GM20000 (cell line): ENCODE measurements at regions not wholly inside any gene's neighbourhood (a gene's known extent, or its start where the extent isn't known, plus 50 kb on each side); places are given as distances from the start of the nearest gene placed in this dataset.

Experiments used
- DNase-seq: peaks from one replicate; pipeline ENCODE4 v3.0.0; 2012; ENCODE audit warnings: low spot score
- TF ChIP-seq, protein P1 (sequence below): IDR thresholded peaks from 2 replicates; pipeline ENCODE4 v1.5.1; 2012; ENCODE audit warnings: mild to moderate bottlenecking, control low read depth; ENCODE audit errors: extremely low read depth, missing control alignments

DNA sequence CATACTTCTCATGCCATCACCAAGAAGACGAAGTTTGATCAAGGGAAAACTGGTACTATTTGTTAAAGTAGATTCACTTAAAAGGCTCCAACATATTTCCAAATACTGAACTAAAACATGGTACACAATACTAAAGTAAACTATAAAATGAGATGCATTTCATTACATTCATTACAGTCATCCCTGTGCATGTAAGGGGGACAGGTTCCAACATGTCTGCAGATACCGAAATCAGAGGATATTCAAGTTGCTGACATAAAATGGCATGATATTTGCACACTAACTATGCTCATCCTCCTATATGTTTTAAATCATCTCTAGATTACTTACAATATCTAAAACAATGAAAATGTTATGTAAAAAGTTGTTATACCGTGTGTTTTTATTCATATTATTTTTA lies 893.9 kb upstream of the MANEA start:
- no peak for DNase-seq
- TF ChIP-seq, protein P1, sequence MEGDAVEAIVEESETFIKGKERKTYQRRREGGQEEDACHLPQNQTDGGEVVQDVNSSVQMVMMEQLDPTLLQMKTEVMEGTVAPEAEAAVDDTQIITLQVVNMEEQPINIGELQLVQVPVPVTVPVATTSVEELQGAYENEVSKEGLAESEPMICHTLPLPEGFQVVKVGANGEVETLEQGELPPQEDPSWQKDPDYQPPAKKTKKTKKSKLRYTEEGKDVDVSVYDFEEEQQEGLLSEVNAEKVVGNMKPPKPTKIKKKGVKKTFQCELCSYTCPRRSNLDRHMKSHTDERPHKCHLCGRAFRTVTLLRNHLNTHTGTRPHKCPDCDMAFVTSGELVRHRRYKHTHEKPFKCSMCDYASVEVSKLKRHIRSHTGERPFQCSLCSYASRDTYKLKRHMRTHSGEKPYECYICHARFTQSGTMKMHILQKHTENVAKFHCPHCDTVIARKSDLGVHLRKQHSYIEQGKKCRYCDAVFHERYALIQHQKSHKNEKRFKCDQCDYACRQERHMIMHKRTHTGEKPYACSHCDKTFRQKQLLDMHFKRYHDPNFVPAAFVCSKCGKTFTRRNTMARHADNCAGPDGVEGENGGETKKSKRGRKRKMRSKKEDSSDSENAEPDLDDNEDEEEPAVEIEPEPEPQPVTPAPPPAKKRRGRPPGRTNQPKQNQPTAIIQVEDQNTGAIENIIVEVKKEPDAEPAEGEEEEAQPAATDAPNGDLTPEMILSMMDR, result no peak

DNA sequence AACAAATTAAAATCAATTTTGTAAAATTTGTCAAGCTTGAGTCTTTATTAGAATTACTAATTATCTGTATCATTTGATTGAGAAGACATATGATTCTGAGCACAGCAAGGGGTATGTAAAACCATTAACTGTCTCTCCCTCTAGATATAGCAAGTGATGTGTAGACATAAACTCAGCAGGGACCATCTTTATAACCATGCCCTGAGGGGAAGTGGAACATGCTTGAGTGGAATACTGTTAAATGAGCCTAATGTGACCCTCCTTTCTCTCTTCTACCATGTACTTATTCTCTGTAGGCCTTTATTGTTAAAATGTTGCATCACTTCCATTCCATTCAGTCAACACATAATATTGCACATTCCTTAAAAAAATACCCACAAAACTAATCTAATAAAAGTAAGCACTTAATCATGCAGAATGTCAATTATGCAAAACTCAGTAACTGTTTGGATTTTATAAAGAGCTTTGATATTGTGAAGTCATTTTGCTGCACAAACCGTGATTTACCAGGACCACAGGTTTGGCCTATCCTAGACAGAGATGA lies 896.6 kb upstream of the MANEA start:
- TF ChIP-seq, protein P1, result no peak
- no peak for DNase-seq

DNA sequence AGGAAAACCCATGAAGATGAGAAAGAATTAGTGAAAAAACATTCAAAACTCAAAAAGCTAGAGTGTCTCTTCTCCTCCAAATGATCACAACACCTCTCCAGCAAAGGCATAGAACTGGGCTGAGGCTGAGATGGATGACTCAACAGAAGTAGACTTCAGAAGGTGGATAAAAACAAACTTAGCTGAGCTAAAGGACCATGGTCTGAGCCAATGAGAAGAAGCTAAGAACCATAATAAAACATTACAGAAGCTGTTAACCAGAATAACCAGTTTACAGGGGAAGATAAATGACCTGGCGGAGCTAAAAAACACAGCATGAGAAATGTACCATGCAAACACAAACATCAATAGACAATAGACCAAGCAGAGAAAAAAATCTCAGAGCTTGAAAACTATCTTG lies 904.1 kb upstream of the MANEA start:
- TF ChIP-seq, protein P1, result no peak
- no peak for DNase-seq

DNA sequence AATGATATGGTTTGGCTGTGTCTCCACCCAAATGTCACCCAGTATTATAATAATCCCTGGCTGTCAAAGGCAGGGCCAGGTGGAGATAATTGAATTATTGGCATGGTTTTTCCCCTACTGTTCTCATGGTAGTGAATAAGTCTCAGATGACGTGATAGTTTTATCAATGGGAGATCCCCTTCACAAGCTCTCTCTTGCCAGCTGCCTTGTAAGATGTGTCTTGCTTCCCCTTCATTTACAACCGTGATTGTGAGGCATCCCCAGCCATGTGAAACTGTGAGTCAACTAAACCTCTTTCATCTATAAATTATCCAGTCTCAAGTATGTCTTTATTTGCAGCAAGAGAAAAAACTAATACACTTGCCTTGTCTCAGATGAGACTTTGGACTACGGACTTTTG lies 907.3 kb upstream of the MANEA start:
- DNase-seq, result no peak
- TF ChIP-seq, protein P1, result no peak

DNA sequence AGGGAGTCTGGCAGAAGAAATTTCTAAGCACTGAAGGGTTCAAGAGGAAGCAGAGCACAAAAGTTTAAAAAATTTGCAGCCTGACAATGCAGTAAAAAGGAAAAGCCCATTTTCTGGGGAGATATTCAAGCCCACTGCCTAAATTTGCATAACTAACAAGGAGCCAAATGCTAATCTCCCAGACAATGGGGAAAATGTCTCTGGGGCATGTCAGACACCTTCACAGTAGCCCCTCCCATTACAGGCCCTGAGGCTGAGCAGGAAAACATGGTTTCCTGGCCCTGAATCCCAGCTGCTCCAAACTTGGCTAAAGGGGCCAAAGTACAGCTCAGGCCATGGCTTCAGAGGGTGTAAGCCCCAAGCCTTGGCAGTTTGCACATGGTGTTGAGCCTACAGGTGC lies 908.5 kb upstream of the MANEA start:
- DNase-seq, result no peak
- TF ChIP-seq, protein P1, result no peak

DNA sequence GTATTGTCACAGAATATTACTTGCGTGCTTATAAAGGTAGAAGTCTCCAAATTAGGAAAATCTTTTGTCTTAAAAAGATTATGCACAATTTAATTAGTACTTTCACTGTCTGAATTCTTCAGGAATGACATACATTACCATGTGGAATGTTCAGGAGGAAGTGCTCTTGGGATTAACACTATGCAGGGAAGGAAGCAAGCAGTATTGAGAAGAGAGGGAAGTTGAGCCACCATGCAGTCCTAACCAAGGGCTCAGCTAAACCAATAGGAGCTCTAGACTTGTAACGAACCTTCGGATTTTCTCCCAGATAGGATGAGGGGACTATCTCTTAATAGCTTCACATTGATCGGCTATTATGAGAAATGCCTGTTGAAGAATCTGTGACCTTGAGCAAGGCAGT lies 918.4 kb upstream of the MANEA start:
- TF ChIP-seq, protein P1, result no peak
- no peak for DNase-seq

- TF ChIP-seq, protein P1, result no peak
- no peak for DNase-seq
Observed at GRCh38 chr6:94651239-94651638, 926.1 kb upstream of the MANEA start.

GRCh38 chr6:94645191-94645590 lies 932.1 kb upstream of the MANEA start:
- DNase-seq, result no peak
- TF ChIP-seq, protein P1, result no peak
